ENCODE measurements at regions not wholly inside any gene's neighbourhood (a gene's known extent, or its start where the extent isn't known, plus 50 kb on each side); places are given as distances from the start of the nearest gene placed in this dataset.
"Not testable (repeated sequence)": the region's sequence is repeated elsewhere in the genome, so short reads cannot be mapped to it uniquely, and the experiment has no call there.

GRCh38 chr3:153379516-153379915, 217.5 kb downstream of the RAP2B start:
- no peak for DNase-seq

GRCh38 chr3:153385343-153385742, 223.3 kb downstream of the RAP2B start:
- no peak for DNase-seq

- DNase-seq: no peak
These were observed 230.3 kb downstream of the RAP2B start for GRCh38 chr3:153392363-153392762.

GRCh38 chr3:153394017-153394416, 232.0 kb downstream of the RAP2B start:
- no peak for DNase-seq

- DNase-seq: no peak
These were observed 234.6 kb downstream of the RAP2B start for GRCh38 chr3:153396581-153396980.

- no peak for DNase-seq
These were observed 235.8 kb downstream of the RAP2B start for GRCh38 chr3:153397794-153398193.

GRCh38 chr3:153399636-153400035, 237.6 kb downstream of the RAP2B start:
- DNase-seq: no peak

GRCh38 chr3:153400641-153401040, 238.6 kb downstream of the RAP2B start:
- no peak for DNase-seq

- DNase-seq: no peak
These were observed 242.1 kb downstream of the RAP2B start for GRCh38 chr3:153404157-153404556.

- not testable (repeated sequence) for DNase-seq
These were observed 243.3 kb downstream of the RAP2B start for GRCh38 chr3:153405320-153405719.

- no peak for DNase-seq
These were observed 248.5 kb downstream of the RAP2B start for GRCh38 chr3:153410517-153410916.

GRCh38 chr3:153414982-153415381, 253.0 kb downstream of the RAP2B start:
- no peak for DNase-seq

- DNase-seq: no peak
These were observed 260.3 kb downstream of the RAP2B start for GRCh38 chr3:153422314-153422713.

- DNase-seq: not testable (repeated sequence)
These were observed 261.8 kb downstream of the RAP2B start for GRCh38 chr3:153423820-153424219.

GRCh38 chr3:153426344-153426743, 264.3 kb downstream of the RAP2B start:
- no peak for DNase-seq

- no peak for DNase-seq
These were observed 264.8 kb downstream of the RAP2B start for GRCh38 chr3:153426803-153427202.

- no peak for DNase-seq
These were observed 267.8 kb downstream of the RAP2B start for GRCh38 chr3:153429821-153430220.

- no peak for DNase-seq
These were observed 269.1 kb downstream of the RAP2B start for GRCh38 chr3:153431076-153431475.

- no peak for DNase-seq
These were observed 275.6 kb downstream of the RAP2B start for GRCh38 chr3:153437666-153438065.

GRCh38 chr3:153438271-153438670, 276.2 kb downstream of the RAP2B start:
- no peak for DNase-seq

GRCh38 chr3:153439780-153440179, 277.8 kb downstream of the RAP2B start:
- no peak for DNase-seq

- DNase-seq: no peak
These were observed 278.3 kb downstream of the RAP2B start for GRCh38 chr3:153440311-153440710.

- no peak for DNase-seq
These were observed 280.4 kb downstream of the RAP2B start for GRCh38 chr3:153442386-153442785.

GRCh38 chr3:153442799-153443487, 280.9 kb downstream of the RAP2B start:
- DNase-seq: no peak

- peak; percentile 10 for DNase-seq
These were observed 281.9 kb downstream of the RAP2B start for GRCh38 chr3:153443961-153444360.

Data from COR-L47 (cell line).